Prostate gland (tissue), 2 donors: ENCODE measurements at regions not wholly inside any gene's neighbourhood (a gene's known extent, or its start where the extent isn't known, plus 50 kb on each side); places are given as distances from the start of the nearest gene placed in this dataset.

Experiments used
- POLR2A ChIP-seq: fragments of 450-650 bp; IDR thresholded peaks from one replicate; pipeline ENCODE4 v1.6.1; 2016; ENCODE audit warnings: antibody characterized with exemption, mild to moderate bottlenecking
- TF ChIP-seq, protein P1 (sequence below), 4 experiments: fragments of 200-600 bp in 2 of 4; fragments of 450-650 bp in 2 of 4; sonication (generic) in 2 of 4; IDR thresholded peaks; 1 replicate in 3 of 4; 2 replicates in 1 of 4; pipeline ENCODE4 v1.5.1; 2016 to 2019; ENCODE audit warnings: antibody characterized with exemption in 4 of 4, mild to moderate bottlenecking in 2 of 4, moderate library complexity in 2 of 4

GRCh38 chr10:128380946-128381345 lies 254.7 kb upstream of the MKI67 start:
- TF ChIP-seq, protein P1, sequence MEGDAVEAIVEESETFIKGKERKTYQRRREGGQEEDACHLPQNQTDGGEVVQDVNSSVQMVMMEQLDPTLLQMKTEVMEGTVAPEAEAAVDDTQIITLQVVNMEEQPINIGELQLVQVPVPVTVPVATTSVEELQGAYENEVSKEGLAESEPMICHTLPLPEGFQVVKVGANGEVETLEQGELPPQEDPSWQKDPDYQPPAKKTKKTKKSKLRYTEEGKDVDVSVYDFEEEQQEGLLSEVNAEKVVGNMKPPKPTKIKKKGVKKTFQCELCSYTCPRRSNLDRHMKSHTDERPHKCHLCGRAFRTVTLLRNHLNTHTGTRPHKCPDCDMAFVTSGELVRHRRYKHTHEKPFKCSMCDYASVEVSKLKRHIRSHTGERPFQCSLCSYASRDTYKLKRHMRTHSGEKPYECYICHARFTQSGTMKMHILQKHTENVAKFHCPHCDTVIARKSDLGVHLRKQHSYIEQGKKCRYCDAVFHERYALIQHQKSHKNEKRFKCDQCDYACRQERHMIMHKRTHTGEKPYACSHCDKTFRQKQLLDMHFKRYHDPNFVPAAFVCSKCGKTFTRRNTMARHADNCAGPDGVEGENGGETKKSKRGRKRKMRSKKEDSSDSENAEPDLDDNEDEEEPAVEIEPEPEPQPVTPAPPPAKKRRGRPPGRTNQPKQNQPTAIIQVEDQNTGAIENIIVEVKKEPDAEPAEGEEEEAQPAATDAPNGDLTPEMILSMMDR (IDR thresholded peaks at IDR 0.05) = no peak
- no peak for TF ChIP-seq POLR2A
